A673 (cell line): ENCODE measurements at regions not wholly inside any gene's neighbourhood (a gene's known extent, or its start where the extent isn't known, plus 50 kb on each side); places are given as distances from the start of the nearest gene placed in this dataset.
"Not testable (repeated sequence)": the region's sequence is repeated elsewhere in the genome, so short reads cannot be mapped to it uniquely, and the experiment has no call there.

ENCODE experiments used
- BruUV-seq: library from RNA; stranded (reverse); fragments of 400-500 nt; replicated peaks from 2 replicates; lab custom pipeline; 2021; lab: Mats Ljungman, UMichigan
- CTCF ChIA-PET: fragments of 300-600 bp; sonication (Branson Sonifier 250); formaldehyde crosslinking; loops from one replicate; lab custom pipeline; 2022; ENCODE audit warnings: antibody characterized with exemption; lab: Charles Lee
- POLR2A ChIA-PET: fragments of 300-600 bp; sonication (Branson Sonifier 250); formaldehyde crosslinking; loops from one replicate; lab custom pipeline; 2022; ENCODE audit warnings: antibody characterized with exemption; ENCODE audit not compliant: low non-redundant PET; lab: Charles Lee
- DNase-seq: peaks from one replicate; pipeline ENCODE4 v3.0.0-alpha.2; 2015; ENCODE audit warnings: low spot score
- H3K27ac ChIP-seq: fragments of 200-600 bp; sonication (generic); 2 replicates; pipeline ENCODE4 v1.5.1; 2016; ENCODE audit warnings: mixed run types, low read depth, mild to moderate bottlenecking, mixed read lengths, antibody characterized with exemption, low read length; ENCODE audit not compliant: poor library complexity, severe bottlenecking
- H3K27me3 ChIP-seq: fragments of 200-600 bp; sonication (generic); replicated peaks from 2 replicates; pipeline ENCODE4 v1.6.1; 2017; ENCODE audit warnings: mixed run types, low read depth, mild to moderate bottlenecking, mixed read lengths, antibody characterized with exemption, low read length; ENCODE audit not compliant: insufficient read depth, poor library complexity
- H3K36me3 ChIP-seq: fragments of 200-600 bp; sonication (generic); 2 replicates; pipeline ENCODE4 v1.6.1; 2016; ENCODE audit warnings: mixed run types, mild to moderate bottlenecking, mixed read lengths, antibody characterized with exemption, low read length; ENCODE audit not compliant: insufficient read depth, poor library complexity, severe bottlenecking
- H3K4me1 ChIP-seq: fragments of 200-600 bp; sonication (generic); 2 replicates; pipeline ENCODE4 v1.6.1; 2017; ENCODE audit warnings: mixed run types, mild to moderate bottlenecking, mixed read lengths, antibody characterized with exemption, low read length; ENCODE audit not compliant: insufficient read depth, poor library complexity, severe bottlenecking
- H3K4me3 ChIP-seq: fragments of 200-600 bp; sonication (generic); 2 replicates; pipeline ENCODE4 v1.5.1; 2016; ENCODE audit warnings: low read depth, mixed run types, mild to moderate bottlenecking, mixed read lengths, low read length; ENCODE audit not compliant: poor library complexity, severe bottlenecking
- H3K9me3 ChIP-seq: fragments of 200-600 bp; sonication (generic); 2 replicates; pipeline ENCODE4 v1.6.1; 2016; ENCODE audit warnings: mixed run types, low read depth, mild to moderate bottlenecking, mixed read lengths, antibody characterized with exemption, low read length; ENCODE audit not compliant: poor library complexity, severe bottlenecking
- CTCF ChIP-seq: fragments of 300-800, 200-600 bp; sonication (generic); conservative IDR thresholded peaks from 2 replicates; pipeline ENCODE4 v1.5.1; 2017; ENCODE audit warnings: low read depth, mild to moderate bottlenecking, antibody characterized with exemption, low read length, moderate library complexity, mixed read lengths
- EZH2 ChIP-seq: fragments of 200-600 bp; sonication (generic); IDR thresholded peaks from 2 replicates; pipeline ENCODE4 v1.6.1; 2017; ENCODE audit warnings: borderline replicate concordance, low read depth, mild to moderate bottlenecking, mixed read lengths, antibody characterized with exemption, low read length; ENCODE audit not compliant: poor library complexity, severe bottlenecking
- intact Hi-C: fragments of 100-400 bp; cut with micrococcal nuclease; formaldehyde crosslinking; loops from one replicate; pipeline ENCODE4 v1.10.0; 2022; ENCODE audit not compliant: unreplicated experiment

GRCh38 chr5:110306650-110307049 is 419.8 kb downstream of the TMEM232 start:
- intact Hi-C loops, result no loop called here
- H3K4me3 ChIP-seq, result no peak overlapping the region
- TF ChIP-seq EZH2 (no peak), CTCF (no peak)
- H3K4me1 ChIP-seq, result no peaks in the 10 kb centered on the region
- H3K9me3 ChIP-seq, result peaks cover 5% of the 10 kb centered on the region
- no peaks in the 10 kb centered on the region for H3K36me3 ChIP-seq
- no TSS peak for BruUV-seq
- CTCF ChIA-PET, result no interaction called here
- POLR2A ChIA-PET, result no interaction called here
- no peak overlapping the region for H3K27ac ChIP-seq
- no peaks in the 10 kb centered on the region for H3K27me3 ChIP-seq
- no peak for DNase-seq

GRCh38 chr5:110309222-110309621 is 417.2 kb downstream of the TMEM232 start:
- TF ChIP-seq EZH2 (no peak), CTCF (no peak)
- Histone ChIP-seq H3K4me3 (no peak overlapping the region), H3K27ac (no peak overlapping the region), H3K9me3 (no peaks in the 10 kb centered on the region), H3K36me3 (no peaks in the 10 kb centered on the region), H3K27me3 (no peaks in the 10 kb centered on the region), H3K4me1 (no peaks in the 10 kb centered on the region)
- intact Hi-C loops, result no loop called here
- DNase-seq, result no peak
- POLR2A ChIA-PET, result no interaction called here
- CTCF ChIA-PET, result no interaction called here
- no TSS peak for BruUV-seq

- CTCF ChIA-PET, H3K4me3 ChIP-seq, H3K36me3 ChIP-seq, intact Hi-C loops, H3K27me3 ChIP-seq, H3K4me1 ChIP-seq, POLR2A ChIA-PET, DNase-seq, H3K9me3 ChIP-seq, BruUV-seq, H3K27ac ChIP-seq: not testable (repeated sequence)
Observed at GRCh38 chr5:110316566-110316965, 409.9 kb downstream of the TMEM232 start.

- ChIA-PET CTCF (no interaction called here), POLR2A (no interaction called here)
- no peaks in the 10 kb centered on the region for H3K9me3 ChIP-seq
- H3K36me3 ChIP-seq, result no peaks in the 10 kb centered on the region
- intact Hi-C loops, result no loop called here
- BruUV-seq, result no TSS peak
- H3K4me1 ChIP-seq, result no peaks in the 10 kb centered on the region
- TF ChIP-seq EZH2 (no peak), CTCF (no peak)
- no peak overlapping the region for H3K27ac ChIP-seq
- no peak overlapping the region for H3K4me3 ChIP-seq
- no peak for DNase-seq
- H3K27me3 ChIP-seq, result no peaks in the 10 kb centered on the region
Observed at GRCh38 chr5:110321117-110321516, 405.4 kb downstream of the TMEM232 start.
